PC-9 (cell line): ENCODE measurements at regions not wholly inside any gene's neighbourhood (a gene's known extent, or its start where the extent isn't known, plus 50 kb on each side); places are given as distances from the start of the nearest gene placed in this dataset.
"Not testable (repeated sequence)": the region's sequence is repeated elsewhere in the genome, so short reads cannot be mapped to it uniquely, and the experiment has no call there.

ENCODE experiments used
- BruUV-seq: library from RNA; stranded (reverse); fragments of 400-500 nt; replicated peaks from 2 replicates; lab custom pipeline; 2021; lab: Mats Ljungman, UMichigan
- CTCF ChIA-PET: fragments of 300-600 bp; sonication (Branson Sonifier 250); formaldehyde crosslinking; loops from one replicate; lab custom pipeline; 2022; ENCODE audit warnings: antibody characterized with exemption; lab: Charles Lee
- POLR2A ChIA-PET: fragments of 300-600 bp; sonication (Branson Sonifier 250); formaldehyde crosslinking; loops from one replicate; lab custom pipeline; 2022; ENCODE audit warnings: antibody characterized with exemption; ENCODE audit not compliant: unreplicated experiment; lab: Charles Lee
- DNase-seq, 2 experiments: peaks; one replicate each; pipeline versions ENCODE4 v3.0.0 to v3.0.0-alpha.2; 2015 to 2022; ENCODE audit warnings: mixed read lengths in 1 of 2
- H2AFZ ChIP-seq: fragments of 200-600 bp; sonication (generic); 2 replicates; pipeline ENCODE4 v1.8.1; 2017; ENCODE audit warnings: antibody characterized with exemption
- H3F3A ChIP-seq: fragments of 200-600 bp; sonication (generic); 2 replicates; pipeline ENCODE4 v1.8.1; 2017; ENCODE audit warnings: antibody characterized with exemption, mild to moderate bottlenecking, low read depth; ENCODE audit not compliant: insufficient read depth
- H3K27ac ChIP-seq: fragments of 200-600 bp; sonication (generic); 2 replicates; pipeline ENCODE4 v1.6.1; 2016; ENCODE audit warnings: mixed run types
- H3K27me3 ChIP-seq: fragments of 200-600 bp; sonication (generic); 2 replicates; pipeline ENCODE4 v1.6.1; 2016; ENCODE audit warnings: low read depth, mixed run types; ENCODE audit not compliant: insufficient read depth
- H3K36me3 ChIP-seq: fragments of 200-600 bp; sonication (generic); 2 replicates; pipeline ENCODE4 v1.6.1; 2016; ENCODE audit warnings: low read depth, mixed run types
- H3K4me1 ChIP-seq: fragments of 200-600 bp; sonication (generic); replicated peaks from 2 replicates; pipeline ENCODE4 v1.6.1; 2016; ENCODE audit warnings: mixed run types; ENCODE audit not compliant: insufficient read depth
- H3K4me2 ChIP-seq: fragments of 200-600 bp; sonication (generic); 2 replicates; pipeline ENCODE4 v1.6.1; 2017; ENCODE audit warnings: mixed run types
- H3K4me3 ChIP-seq: fragments of 200-600 bp; sonication (generic); 2 replicates; pipeline ENCODE4 v1.6.1; 2016; ENCODE audit warnings: mixed run types
- H3K79me2 ChIP-seq: fragments of 200-600 bp; sonication (generic); 2 replicates; pipeline ENCODE4 v1.6.1; 2017; ENCODE audit warnings: low read depth, mixed run types
- H3K9me2 ChIP-seq: fragments of 200-600 bp; sonication (generic); 2 replicates; pipeline ENCODE4 v1.8.1; 2017; ENCODE audit warnings: mild to moderate bottlenecking; ENCODE audit not compliant: insufficient read depth
- H3K9me3 ChIP-seq: fragments of 200-600 bp; sonication (generic); 2 replicates; pipeline ENCODE4 v1.8.1; 2016; ENCODE audit warnings: low read depth; ENCODE audit not compliant: insufficient read depth
- H4K20me1 ChIP-seq: fragments of 200-600 bp; sonication (generic); 2 replicates; pipeline ENCODE4 v1.8.1; 2017; ENCODE audit not compliant: insufficient read depth
- EZH2 ChIP-seq: fragments of 200-600 bp; sonication (generic); IDR thresholded peaks from 2 replicates; pipeline ENCODE4 v1.8.0; 2017; ENCODE audit warnings: antibody characterized with exemption, low read depth
- intact Hi-C: fragments of 100-400 bp; cut with micrococcal nuclease; formaldehyde crosslinking; loops from one replicate; pipeline ENCODE4 v1.10.0; 2022; ENCODE audit not compliant: unreplicated experiment
- TF ChIP-seq, protein P1 (sequence below): fragments of 200-600 bp; sonication (generic); conservative IDR thresholded peaks from 2 replicates; pipeline ENCODE4 v1.6.1; 2017; ENCODE audit warnings: mixed run types, antibody characterized with exemption, mild to moderate bottlenecking, moderate library complexity

DNA sequence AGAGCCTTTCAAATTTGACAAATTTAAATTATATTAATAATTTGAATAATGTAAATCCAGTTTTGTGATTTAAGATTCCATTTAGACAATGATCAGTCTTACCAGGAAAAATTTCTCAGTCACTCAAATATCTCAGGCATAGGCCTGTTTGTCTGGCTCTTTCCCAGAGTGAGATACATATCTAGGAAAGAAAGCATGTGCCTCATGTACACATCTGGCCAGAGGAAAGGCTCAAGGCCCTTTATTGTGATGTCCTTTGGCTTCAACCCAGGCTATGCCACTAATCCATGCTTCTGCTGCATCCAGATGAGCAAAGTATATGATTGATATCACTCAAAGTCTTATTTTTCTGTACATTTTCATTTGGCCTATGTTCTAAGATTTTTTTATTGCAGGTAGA, 473.3 kb upstream of the ADGRL3 start:
- no peaks in the 10 kb centered on the region for H3K27me3 ChIP-seq
- H3K27ac ChIP-seq, result no peak overlapping the region
- no peaks in the 10 kb centered on the region for H3K79me2 ChIP-seq
- BruUV-seq, result no TSS peak
- H3K4me2 ChIP-seq, result no peak overlapping the region
- no peak overlapping the region for H2AFZ ChIP-seq
- H3F3A ChIP-seq, result no peaks in the 10 kb centered on the region
- CTCF ChIA-PET, result no interaction called here
- no peaks in the 10 kb centered on the region for H4K20me1 ChIP-seq
- H3K4me1 ChIP-seq, result no peaks in the 10 kb centered on the region
- DNase-seq, result no peak
- H3K36me3 ChIP-seq, result no peaks in the 10 kb centered on the region
- intact Hi-C loops, result no loop called here
- POLR2A ChIA-PET, result no interaction called here
- no peak for TF ChIP-seq EZH2
- TF ChIP-seq, protein P1, sequence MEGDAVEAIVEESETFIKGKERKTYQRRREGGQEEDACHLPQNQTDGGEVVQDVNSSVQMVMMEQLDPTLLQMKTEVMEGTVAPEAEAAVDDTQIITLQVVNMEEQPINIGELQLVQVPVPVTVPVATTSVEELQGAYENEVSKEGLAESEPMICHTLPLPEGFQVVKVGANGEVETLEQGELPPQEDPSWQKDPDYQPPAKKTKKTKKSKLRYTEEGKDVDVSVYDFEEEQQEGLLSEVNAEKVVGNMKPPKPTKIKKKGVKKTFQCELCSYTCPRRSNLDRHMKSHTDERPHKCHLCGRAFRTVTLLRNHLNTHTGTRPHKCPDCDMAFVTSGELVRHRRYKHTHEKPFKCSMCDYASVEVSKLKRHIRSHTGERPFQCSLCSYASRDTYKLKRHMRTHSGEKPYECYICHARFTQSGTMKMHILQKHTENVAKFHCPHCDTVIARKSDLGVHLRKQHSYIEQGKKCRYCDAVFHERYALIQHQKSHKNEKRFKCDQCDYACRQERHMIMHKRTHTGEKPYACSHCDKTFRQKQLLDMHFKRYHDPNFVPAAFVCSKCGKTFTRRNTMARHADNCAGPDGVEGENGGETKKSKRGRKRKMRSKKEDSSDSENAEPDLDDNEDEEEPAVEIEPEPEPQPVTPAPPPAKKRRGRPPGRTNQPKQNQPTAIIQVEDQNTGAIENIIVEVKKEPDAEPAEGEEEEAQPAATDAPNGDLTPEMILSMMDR, result no peak
- H3K9me2 ChIP-seq, result no peaks in the 10 kb centered on the region
- H3K9me3 ChIP-seq, result no peaks in the 10 kb centered on the region
- no peak overlapping the region for H3K4me3 ChIP-seq

GRCh38 chr4:60729194-60729593, 470.9 kb upstream of the ADGRL3 start:
- intact Hi-C loops, result no loop called here
- TF ChIP-seq, protein P1, result no peak
- TF ChIP-seq EZH2, result no peak
- no peaks in the 10 kb centered on the region for H3K36me3 ChIP-seq
- DNase-seq, result no peak
- H3K9me2 ChIP-seq, result no peaks in the 10 kb centered on the region
- POLR2A ChIA-PET, result no interaction called here
- no peaks in the 10 kb centered on the region for H3K9me3 ChIP-seq
- H3K4me2 ChIP-seq, result no peak overlapping the region
- H3K4me3 ChIP-seq, result no peak overlapping the region
- H3K79me2 ChIP-seq, result no peaks in the 10 kb centered on the region
- no TSS peak for BruUV-seq
- CTCF ChIA-PET, result no interaction called here
- no peak overlapping the region for H2AFZ ChIP-seq
- H3K27ac ChIP-seq, result no peak overlapping the region
- H4K20me1 ChIP-seq, result no peaks in the 10 kb centered on the region
- H3F3A ChIP-seq, result no peaks in the 10 kb centered on the region
- H3K27me3 ChIP-seq, result no peaks in the 10 kb centered on the region
- no peaks in the 10 kb centered on the region for H3K4me1 ChIP-seq

GRCh38 chr4:60729764-60730163, 470.4 kb upstream of the ADGRL3 start:
- H3K36me3 ChIP-seq, intact Hi-C loops: not testable (repeated sequence)

DNA sequence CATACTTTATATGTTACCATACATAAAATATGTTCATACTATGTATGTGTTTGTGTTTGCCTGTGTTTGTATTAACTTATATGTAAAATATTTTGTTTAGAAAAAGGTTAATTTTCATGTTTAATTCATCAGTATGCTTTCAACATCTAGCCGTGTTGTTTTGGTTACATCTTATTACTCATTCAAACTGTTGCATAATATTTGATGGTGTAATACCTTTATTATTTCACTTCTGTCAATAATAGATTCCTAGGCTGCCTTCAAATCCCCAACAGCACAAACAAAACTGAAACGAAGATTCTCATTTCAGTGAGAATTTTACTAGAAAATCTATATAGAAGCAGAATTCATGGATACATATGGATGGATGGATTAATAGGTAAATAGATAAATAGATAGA, 462.3 kb upstream of the ADGRL3 start:
- Histone ChIP-seq H2AFZ (no peak overlapping the region), H3K27ac (no peak overlapping the region), H3K79me2 (no peaks in the 10 kb centered on the region), H3F3A (no peaks in the 10 kb centered on the region), H3K4me3 (no peak overlapping the region), H3K27me3 (no peaks in the 10 kb centered on the region), H3K36me3 (no peaks in the 10 kb centered on the region), H3K9me3 (no peaks in the 10 kb centered on the region), H3K4me2 (no peak overlapping the region), H4K20me1 (no peaks in the 10 kb centered on the region), H3K9me2 (no peaks in the 10 kb centered on the region), H3K4me1 (no peaks in the 10 kb centered on the region)
- no peak for DNase-seq
- TF ChIP-seq, protein P1, result no peak
- no peak for TF ChIP-seq EZH2
- no TSS peak for BruUV-seq
- intact Hi-C loops, result no loop called here
- ChIA-PET CTCF (no interaction called here), POLR2A (no interaction called here)

More at GRCh38 chr4:60729764-60730163, 470.4 kb upstream of the ADGRL3 start:
- H3K79me2 ChIP-seq, H4K20me1 ChIP-seq, BruUV-seq, H3K9me3 ChIP-seq, H3K9me2 ChIP-seq, DNase-seq, H3K27me3 ChIP-seq, H3K4me1 ChIP-seq, H3K4me2 ChIP-seq, POLR2A ChIA-PET, H3F3A ChIP-seq, H3K4me3 ChIP-seq, H3K27ac ChIP-seq, H2AFZ ChIP-seq, CTCF ChIA-PET: not testable (repeated sequence)
